Astrocyte (in vitro differentiated cells and primary cell): ENCODE measurements at regions not wholly inside any gene's neighbourhood (a gene's known extent, or its start where the extent isn't known, plus 50 kb on each side); places are given as distances from the start of the nearest gene placed in this dataset.

ENCODE experiments used
- DNase-seq: peaks from one replicate; pipeline ENCODE4 v3.0.0-alpha.2; 2010; ENCODE audit warnings: low read depth
- FAIRE-seq: peaks from 2 replicates; lab custom pipeline; 2011; peaks lifted over from hg19 to GRCh38; lab: Jason Lieb, UNC
- H2AFZ ChIP-seq: 2 replicates; pipeline ENCODE4 v1.6.0; 2012; ENCODE audit warnings: low read depth, low read length, inconsistent platforms
- H3K27ac ChIP-seq: 2 replicates; pipeline ENCODE4 v1.5.1; 2011; ENCODE audit warnings: low read depth, low read length, inconsistent platforms
- H3K27me3 ChIP-seq: 2 replicates; pipeline ENCODE4 v1.6.0; 2011; ENCODE audit warnings: low read length, inconsistent platforms; ENCODE audit not compliant: insufficient read depth
- H3K36me3 ChIP-seq: 2 replicates; pipeline ENCODE4 v1.5.1; 2011; ENCODE audit warnings: low read length, inconsistent platforms; ENCODE audit not compliant: insufficient read depth
- H3K4me1 ChIP-seq: 2 replicates; pipeline ENCODE4 v1.5.1; 2011; ENCODE audit warnings: low read length, inconsistent platforms; ENCODE audit not compliant: insufficient read depth
- H3K4me2 ChIP-seq: 2 replicates; pipeline ENCODE4 v1.6.0; 2012; ENCODE audit warnings: low read length, inconsistent platforms
- H3K4me3 ChIP-seq: 2 replicates; pipeline ENCODE4 v1.5.1; 2011; ENCODE audit warnings: low read depth, mild to moderate bottlenecking, low read length, inconsistent platforms; ENCODE audit not compliant: insufficient read depth
- H3K79me2 ChIP-seq: 2 replicates; pipeline ENCODE4 v1.6.0; 2012; ENCODE audit warnings: mild to moderate bottlenecking, low read length, inconsistent platforms; ENCODE audit not compliant: insufficient read depth
- H3K9ac ChIP-seq: 2 replicates; pipeline ENCODE4 v1.6.0; 2012; ENCODE audit warnings: mild to moderate bottlenecking, low read length, inconsistent platforms
- H3K9me3 ChIP-seq: 2 replicates; pipeline ENCODE4 v1.5.1; 2012; ENCODE audit warnings: low read depth, mild to moderate bottlenecking, low read length, inconsistent platforms; ENCODE audit not compliant: insufficient read depth
- H4K20me1 ChIP-seq: 2 replicates; pipeline ENCODE4 v1.6.0; 2012; ENCODE audit warnings: low read length, inconsistent platforms; ENCODE audit not compliant: insufficient read depth
- H3K27ac Mint-ChIP-seq: one replicate; pipeline ENCODE4 v1.8.0; 2021; ENCODE audit warnings: mild to moderate bottlenecking, mixed read lengths; ENCODE audit not compliant: unreplicated experiment
- H3K27me3 Mint-ChIP-seq: one replicate; pipeline ENCODE4 v1.8.0; 2021; ENCODE audit warnings: low read depth, mixed read lengths; ENCODE audit not compliant: unreplicated experiment
- H3K36me3 Mint-ChIP-seq: one replicate; pipeline ENCODE4 v1.8.0; 2021; ENCODE audit warnings: low read depth, mixed read lengths; ENCODE audit not compliant: unreplicated experiment
- H3K4me1 Mint-ChIP-seq: one replicate; pipeline ENCODE4 v1.8.0; 2021; ENCODE audit warnings: low read depth, mixed read lengths; ENCODE audit not compliant: unreplicated experiment
- H3K4me3 Mint-ChIP-seq: one replicate; pipeline ENCODE4 v1.8.0; 2021; ENCODE audit warnings: mild to moderate bottlenecking, moderate library complexity, mixed read lengths; ENCODE audit not compliant: unreplicated experiment
- H3K9me3 Mint-ChIP-seq: one replicate; pipeline ENCODE4 v1.8.0; 2021; ENCODE audit warnings: mild to moderate bottlenecking, mixed read lengths; ENCODE audit not compliant: unreplicated experiment
- EZH2 ChIP-seq: IDR thresholded peaks from 2 replicates; pipeline ENCODE4 v1.6.1; 2012; ENCODE audit warnings: mild to moderate bottlenecking, low read length, inconsistent platforms; ENCODE audit not compliant: insufficient read depth
- TF ChIP-seq, protein P1 (sequence below): IDR thresholded peaks from 2 replicates; pipeline ENCODE4 v1.5.1; 2011; ENCODE audit warnings: low read depth, mild to moderate bottlenecking, inconsistent platforms, low read length, moderate library complexity; ENCODE audit not compliant: insufficient read depth

DNA sequence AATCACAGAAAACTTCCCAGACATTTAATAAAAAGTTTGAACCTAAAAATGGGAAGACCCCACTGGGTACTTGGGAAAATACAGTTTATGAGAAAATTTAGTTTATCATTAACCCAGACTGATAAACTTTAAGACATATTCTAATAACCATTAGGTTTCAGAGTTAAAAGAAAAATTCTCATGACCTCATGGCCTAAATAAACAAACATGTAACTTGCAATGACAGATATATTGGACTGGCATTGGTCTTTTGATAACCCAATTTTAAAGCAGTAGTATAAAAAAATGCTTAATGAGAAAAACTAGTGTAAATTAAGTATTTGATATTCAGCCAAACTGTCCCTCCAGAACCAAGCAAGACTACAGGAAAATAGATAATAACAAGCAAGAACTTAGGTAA lies 67.0 kb upstream of the ZNF804B start:
- Histone ChIP-seq H2AFZ (no peak overlapping the region), H3K4me2 (no peak overlapping the region), H3K4me1 (no peaks in the 10 kb centered on the region), H3K79me2 (no peaks in the 10 kb centered on the region), H3K4me3 (no peak overlapping the region), H3K27ac (no peak overlapping the region), H3K27me3 (no peaks in the 10 kb centered on the region), H3K9me3 (no peaks in the 10 kb centered on the region), H3K9ac (no peak overlapping the region), H3K36me3 (no peaks in the 10 kb centered on the region), H4K20me1 (no peaks in the 10 kb centered on the region)
- Mint-ChIP-seq H3K27me3 (no peaks in the 10 kb centered on the region), H3K4me3 (no peak overlapping the region), H3K9me3 (no peaks in the 10 kb centered on the region), H3K4me1 (no peaks in the 10 kb centered on the region), H3K36me3 (no peaks in the 10 kb centered on the region), H3K27ac (no peak overlapping the region)
- no peak for FAIRE-seq
- no peak for DNase-seq
- TF ChIP-seq, protein P1, sequence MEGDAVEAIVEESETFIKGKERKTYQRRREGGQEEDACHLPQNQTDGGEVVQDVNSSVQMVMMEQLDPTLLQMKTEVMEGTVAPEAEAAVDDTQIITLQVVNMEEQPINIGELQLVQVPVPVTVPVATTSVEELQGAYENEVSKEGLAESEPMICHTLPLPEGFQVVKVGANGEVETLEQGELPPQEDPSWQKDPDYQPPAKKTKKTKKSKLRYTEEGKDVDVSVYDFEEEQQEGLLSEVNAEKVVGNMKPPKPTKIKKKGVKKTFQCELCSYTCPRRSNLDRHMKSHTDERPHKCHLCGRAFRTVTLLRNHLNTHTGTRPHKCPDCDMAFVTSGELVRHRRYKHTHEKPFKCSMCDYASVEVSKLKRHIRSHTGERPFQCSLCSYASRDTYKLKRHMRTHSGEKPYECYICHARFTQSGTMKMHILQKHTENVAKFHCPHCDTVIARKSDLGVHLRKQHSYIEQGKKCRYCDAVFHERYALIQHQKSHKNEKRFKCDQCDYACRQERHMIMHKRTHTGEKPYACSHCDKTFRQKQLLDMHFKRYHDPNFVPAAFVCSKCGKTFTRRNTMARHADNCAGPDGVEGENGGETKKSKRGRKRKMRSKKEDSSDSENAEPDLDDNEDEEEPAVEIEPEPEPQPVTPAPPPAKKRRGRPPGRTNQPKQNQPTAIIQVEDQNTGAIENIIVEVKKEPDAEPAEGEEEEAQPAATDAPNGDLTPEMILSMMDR: no peak
- no peak for TF ChIP-seq EZH2

DNA sequence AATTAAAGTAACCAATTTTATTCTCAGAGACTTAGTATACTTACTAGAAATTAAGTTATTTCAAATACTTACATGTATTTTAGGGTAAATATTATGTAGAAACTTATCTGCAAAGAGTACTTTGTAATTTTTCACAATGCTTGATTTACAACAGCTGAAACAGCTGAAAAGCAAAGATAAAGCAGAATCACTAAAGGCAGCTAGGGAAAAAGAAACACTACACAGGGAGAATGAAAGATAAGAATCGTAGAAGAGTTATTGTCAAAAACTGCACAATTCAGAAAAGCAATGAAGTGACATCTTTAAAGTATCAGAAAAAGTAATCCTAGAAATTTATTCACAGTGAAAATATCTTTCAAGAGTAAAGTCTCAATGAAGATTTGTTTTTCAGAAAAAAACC lies 69.7 kb upstream of the ZNF804B start:
- Mint-ChIP-seq H3K4me1 (no peaks in the 10 kb centered on the region), H3K36me3 (no peaks in the 10 kb centered on the region), H3K4me3 (no peak overlapping the region), H3K27me3 (no peaks in the 10 kb centered on the region), H3K9me3 (no peaks in the 10 kb centered on the region), H3K27ac (no peak overlapping the region)
- Histone ChIP-seq H3K36me3 (no peaks in the 10 kb centered on the region), H3K9ac (no peak overlapping the region), H3K4me3 (no peak overlapping the region), H4K20me1 (no peaks in the 10 kb centered on the region), H3K4me1 (no peaks in the 10 kb centered on the region), H3K79me2 (no peaks in the 10 kb centered on the region), H3K9me3 (no peaks in the 10 kb centered on the region), H3K27me3 (no peaks in the 10 kb centered on the region), H2AFZ (no peak overlapping the region), H3K4me2 (no peak overlapping the region), H3K27ac (no peak overlapping the region)
- DNase-seq: no peak
- TF ChIP-seq, protein P1: no peak
- TF ChIP-seq EZH2: no peak
- FAIRE-seq: no peak

DNA sequence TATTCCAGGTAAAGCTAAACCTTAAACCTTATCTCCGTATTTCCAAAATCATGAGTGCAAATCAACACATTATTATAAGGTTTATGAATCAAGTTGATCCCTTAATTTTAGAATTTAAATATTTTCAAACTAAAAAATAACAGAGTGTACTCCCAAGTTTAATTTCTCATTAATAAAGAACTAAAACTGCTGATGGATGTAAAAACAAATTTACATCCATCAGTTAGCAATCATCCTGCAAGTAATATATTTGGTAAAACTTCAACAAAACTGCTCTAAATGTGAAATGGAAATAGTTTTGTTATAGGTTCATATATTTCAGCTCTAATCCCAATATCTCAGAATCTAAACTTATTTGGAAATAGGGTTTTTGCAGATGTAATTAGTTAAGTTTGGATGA lies 71.3 kb upstream of the ZNF804B start:
- Histone ChIP-seq H3K4me2 (no peak overlapping the region), H3K79me2 (no peaks in the 10 kb centered on the region), H3K36me3 (no peaks in the 10 kb centered on the region), H3K9ac (no peak overlapping the region), H3K9me3 (no peaks in the 10 kb centered on the region), H3K4me1 (no peaks in the 10 kb centered on the region), H2AFZ (no peak overlapping the region), H3K4me3 (no peak overlapping the region), H3K27me3 (no peaks in the 10 kb centered on the region), H3K27ac (no peak overlapping the region), H4K20me1 (no peaks in the 10 kb centered on the region)
- FAIRE-seq (no peak), DNase-seq (no peak)
- TF ChIP-seq, protein P1: no peak
- TF ChIP-seq EZH2: no peak
- no peaks in the 10 kb centered on the region for H3K27me3 Mint-ChIP-seq
- no peak overlapping the region for H3K4me3 Mint-ChIP-seq
- no peaks in the 10 kb centered on the region for H3K36me3 Mint-ChIP-seq
- H3K9me3 Mint-ChIP-seq: no peaks in the 10 kb centered on the region
- no peak overlapping the region for H3K27ac Mint-ChIP-seq
- no peaks in the 10 kb centered on the region for H3K4me1 Mint-ChIP-seq
